HG03066 (cell line): ENCODE measurements at regions not wholly inside any gene's neighbourhood (a gene's known extent, or its start where the extent isn't known, plus 50 kb on each side); places are given as distances from the start of the nearest gene placed in this dataset.
"Not testable (repeated sequence)": the region's sequence is repeated elsewhere in the genome, so short reads cannot be mapped to it uniquely, and the experiment has no call there.

Experiments used
- ATAC-seq: cut with Tn5 transposase; IDR thresholded peaks from one replicate; pipeline ENCODE4 v1.9.1; 2021; ENCODE audit warnings: low read depth; ENCODE audit not compliant: unreplicated experiment

GRCh38 chr4:81746773-81747172 is 275.1 kb upstream of the RASGEF1B start:
- ATAC-seq: no peak

GRCh38 chr4:81746071-81746470 is 274.4 kb upstream of the RASGEF1B start:
- ATAC-seq: no peak

GRCh38 chr4:81745050-81745449 is 273.3 kb upstream of the RASGEF1B start:
- ATAC-seq: no peak

- ATAC-seq: no peak
Observed at GRCh38 chr4:81743731-81744435, 272.2 kb upstream of the RASGEF1B start.

GRCh38 chr4:81740487-81740886 is 268.8 kb upstream of the RASGEF1B start:
- no peak for ATAC-seq

- no peak for ATAC-seq
Observed at GRCh38 chr4:81738891-81739290, 267.2 kb upstream of the RASGEF1B start.

GRCh38 chr4:81737865-81738559 is 266.3 kb upstream of the RASGEF1B start:
- no peak for ATAC-seq

GRCh38 chr4:81736324-81736723 is 264.6 kb upstream of the RASGEF1B start:
- ATAC-seq: no peak

- no peak for ATAC-seq
Observed at GRCh38 chr4:81732980-81733379, 261.3 kb upstream of the RASGEF1B start.

- peak; percentile 95 for ATAC-seq
Observed at GRCh38 chr4:81724925-81725329, 253.2 kb upstream of the RASGEF1B start.

GRCh38 chr4:81723927-81724587 is 252.3 kb upstream of the RASGEF1B start:
- ATAC-seq: no peak

- ATAC-seq: no peak
Observed at GRCh38 chr4:81723019-81723884, 251.5 kb upstream of the RASGEF1B start.

GRCh38 chr4:81722290-81722851 is 250.7 kb upstream of the RASGEF1B start:
- ATAC-seq: no peak

GRCh38 chr4:81715757-81716156 is 244.1 kb upstream of the RASGEF1B start:
- ATAC-seq: no peak

GRCh38 chr4:81715357-81715756 is 243.7 kb upstream of the RASGEF1B start:
- ATAC-seq: not testable (repeated sequence)

GRCh38 chr4:81714291-81714690 is 242.6 kb upstream of the RASGEF1B start:
- ATAC-seq: no peak

GRCh38 chr4:81712714-81713113 is 241.0 kb upstream of the RASGEF1B start:
- no peak for ATAC-seq

GRCh38 chr4:81704461-81704860 is 232.8 kb upstream of the RASGEF1B start:
- no peak for ATAC-seq

GRCh38 chr4:81700189-81700588 is 228.5 kb upstream of the RASGEF1B start:
- no peak for ATAC-seq

- no peak for ATAC-seq
Observed at GRCh38 chr4:81698538-81699296, 227.0 kb upstream of the RASGEF1B start.
